ENCODE measurements at regions not wholly inside any gene's neighbourhood (a gene's known extent, or its start where the extent isn't known, plus 50 kb on each side); places are given as distances from the start of the nearest gene placed in this dataset.

GRCh38 chr12:126069549-126070165 lies 1004.4 kb downstream of the AACS start:
- TF ChIP-seq, protein P1, sequence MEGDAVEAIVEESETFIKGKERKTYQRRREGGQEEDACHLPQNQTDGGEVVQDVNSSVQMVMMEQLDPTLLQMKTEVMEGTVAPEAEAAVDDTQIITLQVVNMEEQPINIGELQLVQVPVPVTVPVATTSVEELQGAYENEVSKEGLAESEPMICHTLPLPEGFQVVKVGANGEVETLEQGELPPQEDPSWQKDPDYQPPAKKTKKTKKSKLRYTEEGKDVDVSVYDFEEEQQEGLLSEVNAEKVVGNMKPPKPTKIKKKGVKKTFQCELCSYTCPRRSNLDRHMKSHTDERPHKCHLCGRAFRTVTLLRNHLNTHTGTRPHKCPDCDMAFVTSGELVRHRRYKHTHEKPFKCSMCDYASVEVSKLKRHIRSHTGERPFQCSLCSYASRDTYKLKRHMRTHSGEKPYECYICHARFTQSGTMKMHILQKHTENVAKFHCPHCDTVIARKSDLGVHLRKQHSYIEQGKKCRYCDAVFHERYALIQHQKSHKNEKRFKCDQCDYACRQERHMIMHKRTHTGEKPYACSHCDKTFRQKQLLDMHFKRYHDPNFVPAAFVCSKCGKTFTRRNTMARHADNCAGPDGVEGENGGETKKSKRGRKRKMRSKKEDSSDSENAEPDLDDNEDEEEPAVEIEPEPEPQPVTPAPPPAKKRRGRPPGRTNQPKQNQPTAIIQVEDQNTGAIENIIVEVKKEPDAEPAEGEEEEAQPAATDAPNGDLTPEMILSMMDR (IDR thresholded peaks at IDR 0.05), result peak; percentile 52
- Histone ChIP-seq H3K27me3 (no peaks in the 10 kb centered on the region), H3K9me3 (no peaks in the 10 kb centered on the region), H3K27ac (no peak overlapping the region), H3K4me1 (no peaks in the 10 kb centered on the region), H3K36me3 (no peaks in the 10 kb centered on the region), H3K4me3 (no peak overlapping the region)
- intact Hi-C loops (cut with DNase I), result no loop called here
- ATAC-seq (peak; percentile 55), DNase-seq (no peak)

DNA sequence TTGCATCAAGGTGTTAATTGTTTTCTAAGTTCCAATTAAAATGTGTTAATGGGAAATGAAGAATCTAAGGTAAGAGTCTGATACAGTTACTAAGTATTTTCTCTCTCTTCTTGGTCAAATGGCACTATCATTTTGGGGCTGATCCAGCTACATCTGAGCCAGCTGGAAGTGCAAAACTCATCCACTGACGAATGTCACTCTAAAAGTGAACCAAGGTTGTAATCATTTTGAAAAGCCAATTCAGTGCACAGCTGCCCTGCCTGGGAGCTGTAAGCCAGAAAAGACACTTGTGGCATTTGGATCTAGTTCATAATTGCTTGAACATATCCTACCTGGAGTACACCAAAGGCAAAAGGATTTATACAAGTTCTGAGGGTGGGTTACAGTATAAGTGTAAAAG lies 1011.3 kb downstream of the AACS start:
- H3K9me3 ChIP-seq, result no peaks in the 10 kb centered on the region
- no peaks in the 10 kb centered on the region for H3K36me3 ChIP-seq
- TF ChIP-seq, protein P1 (IDR thresholded peaks at IDR 0.05), result no peak
- H3K27me3 ChIP-seq, result no peaks in the 10 kb centered on the region
- no peaks in the 10 kb centered on the region for H3K4me1 ChIP-seq
- H3K27ac ChIP-seq, result no peak overlapping the region
- H3K4me3 ChIP-seq, result no peak overlapping the region
- DNase-seq (no peak), ATAC-seq (no peak)
- intact Hi-C loops (cut with DNase I), result no loop called here

DNA sequence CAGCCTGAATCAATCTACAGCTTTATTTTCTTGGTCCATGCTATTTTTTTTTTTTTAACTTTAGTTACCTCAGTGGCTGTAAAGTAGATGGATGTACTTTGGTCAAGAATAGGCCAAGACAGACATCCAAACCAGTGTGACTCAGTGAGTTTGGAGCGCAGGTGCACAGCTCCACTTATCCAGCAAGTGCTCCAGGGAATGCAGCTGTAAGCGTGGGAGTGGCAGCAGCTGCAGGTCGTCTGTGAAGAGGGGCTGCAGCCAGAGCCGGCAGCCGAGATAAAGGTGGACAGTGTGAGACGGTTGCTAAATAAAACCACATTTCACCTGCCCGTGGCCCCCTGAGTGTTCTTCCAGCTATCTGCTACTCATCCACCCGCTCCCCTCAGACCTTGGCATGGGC lies 1018.7 kb downstream of the AACS start:
- Histone ChIP-seq H3K4me1 (no peaks in the 10 kb centered on the region), H3K4me3 (no peak overlapping the region), H3K36me3 (no peaks in the 10 kb centered on the region), H3K9me3 (no peaks in the 10 kb centered on the region), H3K27ac (no peak overlapping the region), H3K27me3 (no peaks in the 10 kb centered on the region)
- ATAC-seq, result no peak
- TF ChIP-seq, protein P1 (IDR thresholded peaks at IDR 0.05), result no peak
- intact Hi-C loops (cut with DNase I), result no loop called here
- no peak for DNase-seq

DNA sequence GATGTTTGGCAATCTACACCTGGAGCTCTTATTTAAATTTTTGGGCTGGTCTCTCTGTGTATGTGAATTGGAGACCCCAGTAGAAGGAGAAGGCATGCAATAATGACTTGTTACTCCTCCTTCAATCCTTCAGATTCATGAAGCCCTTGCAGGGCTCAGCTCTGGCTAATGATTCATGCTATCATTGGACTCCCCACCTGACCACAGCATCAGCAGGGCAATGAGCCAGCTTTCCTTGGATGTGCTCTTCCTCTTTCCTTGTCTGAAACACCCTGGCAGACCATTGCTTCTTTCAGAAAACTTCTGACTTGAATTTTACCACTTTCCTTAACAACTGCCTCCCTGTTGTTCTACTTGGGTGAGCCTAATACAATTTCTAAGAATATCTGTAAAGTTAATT lies 1019.2 kb downstream of the AACS start:
- H3K27me3 ChIP-seq, result no peaks in the 10 kb centered on the region
- intact Hi-C loops (cut with DNase I), result no loop called here
- ATAC-seq (no peak), DNase-seq (no peak)
- TF ChIP-seq, protein P1 (IDR thresholded peaks at IDR 0.05), result no peak
- H3K27ac ChIP-seq, result no peak overlapping the region
- H3K36me3 ChIP-seq, result no peaks in the 10 kb centered on the region
- H3K4me1 ChIP-seq, result no peaks in the 10 kb centered on the region
- no peak overlapping the region for H3K4me3 ChIP-seq
- no peaks in the 10 kb centered on the region for H3K9me3 ChIP-seq

GRCh38 chr12:126086242-126086641 lies 1021.0 kb downstream of the AACS start:
- DNase-seq (no peak), ATAC-seq (no peak)
- Histone ChIP-seq H3K36me3 (no peaks in the 10 kb centered on the region), H3K4me3 (no peak overlapping the region), H3K27ac (no peak overlapping the region), H3K27me3 (no peaks in the 10 kb centered on the region), H3K9me3 (no peaks in the 10 kb centered on the region), H3K4me1 (no peaks in the 10 kb centered on the region)
- TF ChIP-seq, protein P1 (IDR thresholded peaks at IDR 0.05), result no peak
- intact Hi-C loops (cut with DNase I), result no loop called here

GRCh38 chr12:126087692-126088091 lies 1022.5 kb downstream of the AACS start:
- H3K9me3 ChIP-seq, result no peaks in the 10 kb centered on the region
- no peaks in the 10 kb centered on the region for H3K4me1 ChIP-seq
- H3K27ac ChIP-seq, result no peak overlapping the region
- DNase-seq (no peak), ATAC-seq (no peak)
- intact Hi-C loops (cut with DNase I), result no loop called here
- H3K4me3 ChIP-seq, result no peak overlapping the region
- H3K36me3 ChIP-seq, result no peaks in the 10 kb centered on the region
- TF ChIP-seq, protein P1 (IDR thresholded peaks at IDR 0.05), result no peak
- no peaks in the 10 kb centered on the region for H3K27me3 ChIP-seq

Measured in upper lobe of right lung (tissue), 1 donor.